ENCODE measurements at regions not wholly inside any gene's neighbourhood (a gene's known extent, or its start where the extent isn't known, plus 50 kb on each side); places are given as distances from the start of the nearest gene placed in this dataset.

GRCh38 chr2:206368484-206368883 lies 74.8 kb upstream of the ADAM23 start:
- no peak for DNase-seq

GRCh38 chr2:206368933-206369569 lies 74.3 kb upstream of the ADAM23 start:
- DNase-seq, result no peak

- no peak for DNase-seq
These were observed 67.4 kb upstream of the ADAM23 start for GRCh38 chr2:206375956-206376355.

GRCh38 chr2:206378835-206379234 lies 64.5 kb upstream of the ADAM23 start:
- no peak for DNase-seq

- peak; percentile 51 for DNase-seq
These were observed 64.1 kb upstream of the ADAM23 start for GRCh38 chr2:206379266-206379665.

- DNase-seq, result no peak
These were observed 63.4 kb upstream of the ADAM23 start for GRCh38 chr2:206379886-206380285.

- DNase-seq, result no peak
These were observed 61.5 kb upstream of the ADAM23 start for GRCh38 chr2:206381881-206382280.

GRCh38 chr2:206383669-206384068 lies 59.7 kb upstream of the ADAM23 start:
- no peak for DNase-seq

GRCh38 chr2:206387808-206388207 lies 55.5 kb upstream of the ADAM23 start:
- DNase-seq, result no peak

GRCh38 chr2:206388698-206389097 lies 54.6 kb upstream of the ADAM23 start:
- no peak for DNase-seq

GRCh38 chr2:206389164-206389563 lies 54.2 kb upstream of the ADAM23 start:
- DNase-seq, result no peak

GRCh38 chr2:206390181-206390580 lies 53.2 kb upstream of the ADAM23 start:
- DNase-seq, result no peak

- no peak for DNase-seq
These were observed 51.2 kb upstream of the ADAM23 start for GRCh38 chr2:206392118-206392517.

Data from hindlimb muscle (tissue), 1 donor.